GM12864 (cell line): ENCODE measurements at regions not wholly inside any gene's neighbourhood (a gene's known extent, or its start where the extent isn't known, plus 50 kb on each side); places are given as distances from the start of the nearest gene placed in this dataset.

Experiments used
- DNase-seq: peaks from one replicate; pipeline ENCODE4 v3.0.0-alpha.2; 2011; ENCODE audit warnings: low read depth
- H3K4me3 ChIP-seq: 2 replicates; pipeline ENCODE4 v1.5.1; 2011; ENCODE audit warnings: mild to moderate bottlenecking, low read depth, low read length, control low read depth
- TF ChIP-seq, protein P1 (sequence below): IDR thresholded peaks from 2 replicates; pipeline ENCODE4 v1.5.1; 2011; ENCODE audit warnings: low read depth, mild to moderate bottlenecking, moderate library complexity, low read length, control low read depth, inconsistent platforms; ENCODE audit errors: missing control alignments

DNA sequence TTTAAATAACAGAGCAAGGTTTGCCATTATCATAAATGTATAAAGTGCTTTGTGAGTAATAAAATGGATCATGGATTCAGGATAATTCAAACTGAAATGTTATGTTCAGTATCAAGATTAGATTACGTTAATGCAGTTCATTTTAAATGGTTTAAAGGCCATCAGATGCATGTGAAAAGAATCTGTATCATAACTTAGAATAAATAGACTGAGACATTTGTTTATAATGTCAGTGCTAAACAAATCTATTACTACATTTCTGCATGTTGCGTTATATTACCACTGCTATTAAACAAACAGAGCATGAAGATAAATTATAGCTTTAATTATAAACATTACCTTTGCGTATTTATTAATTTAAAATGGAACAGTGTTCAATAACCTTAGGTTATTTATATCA lies 160.2 kb downstream of the TOX3 start:
- TF ChIP-seq, protein P1, sequence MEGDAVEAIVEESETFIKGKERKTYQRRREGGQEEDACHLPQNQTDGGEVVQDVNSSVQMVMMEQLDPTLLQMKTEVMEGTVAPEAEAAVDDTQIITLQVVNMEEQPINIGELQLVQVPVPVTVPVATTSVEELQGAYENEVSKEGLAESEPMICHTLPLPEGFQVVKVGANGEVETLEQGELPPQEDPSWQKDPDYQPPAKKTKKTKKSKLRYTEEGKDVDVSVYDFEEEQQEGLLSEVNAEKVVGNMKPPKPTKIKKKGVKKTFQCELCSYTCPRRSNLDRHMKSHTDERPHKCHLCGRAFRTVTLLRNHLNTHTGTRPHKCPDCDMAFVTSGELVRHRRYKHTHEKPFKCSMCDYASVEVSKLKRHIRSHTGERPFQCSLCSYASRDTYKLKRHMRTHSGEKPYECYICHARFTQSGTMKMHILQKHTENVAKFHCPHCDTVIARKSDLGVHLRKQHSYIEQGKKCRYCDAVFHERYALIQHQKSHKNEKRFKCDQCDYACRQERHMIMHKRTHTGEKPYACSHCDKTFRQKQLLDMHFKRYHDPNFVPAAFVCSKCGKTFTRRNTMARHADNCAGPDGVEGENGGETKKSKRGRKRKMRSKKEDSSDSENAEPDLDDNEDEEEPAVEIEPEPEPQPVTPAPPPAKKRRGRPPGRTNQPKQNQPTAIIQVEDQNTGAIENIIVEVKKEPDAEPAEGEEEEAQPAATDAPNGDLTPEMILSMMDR: no peak
- DNase-seq: no peak
- H3K4me3 ChIP-seq: no peak overlapping the region

DNA sequence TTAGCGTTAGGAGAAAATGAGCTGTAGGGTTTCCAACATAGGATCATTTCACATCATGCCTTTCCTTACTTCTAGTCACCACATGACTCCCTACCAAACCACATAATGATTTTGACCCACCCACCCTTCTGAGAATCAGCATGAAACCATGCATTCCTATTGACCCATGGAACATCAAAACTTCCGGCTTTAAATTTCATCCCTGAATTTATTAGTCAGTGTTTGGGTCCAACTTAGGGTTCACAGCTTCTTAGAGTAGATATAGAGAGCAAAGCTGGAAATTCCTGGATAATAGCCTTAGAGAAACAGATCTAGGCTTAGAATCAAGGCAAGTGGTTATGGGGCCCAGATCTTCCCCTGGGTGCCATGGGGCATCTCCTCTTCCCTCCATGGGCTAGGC lies 162.6 kb downstream of the TOX3 start:
- DNase-seq: no peak
- TF ChIP-seq, protein P1: no peak

DNA sequence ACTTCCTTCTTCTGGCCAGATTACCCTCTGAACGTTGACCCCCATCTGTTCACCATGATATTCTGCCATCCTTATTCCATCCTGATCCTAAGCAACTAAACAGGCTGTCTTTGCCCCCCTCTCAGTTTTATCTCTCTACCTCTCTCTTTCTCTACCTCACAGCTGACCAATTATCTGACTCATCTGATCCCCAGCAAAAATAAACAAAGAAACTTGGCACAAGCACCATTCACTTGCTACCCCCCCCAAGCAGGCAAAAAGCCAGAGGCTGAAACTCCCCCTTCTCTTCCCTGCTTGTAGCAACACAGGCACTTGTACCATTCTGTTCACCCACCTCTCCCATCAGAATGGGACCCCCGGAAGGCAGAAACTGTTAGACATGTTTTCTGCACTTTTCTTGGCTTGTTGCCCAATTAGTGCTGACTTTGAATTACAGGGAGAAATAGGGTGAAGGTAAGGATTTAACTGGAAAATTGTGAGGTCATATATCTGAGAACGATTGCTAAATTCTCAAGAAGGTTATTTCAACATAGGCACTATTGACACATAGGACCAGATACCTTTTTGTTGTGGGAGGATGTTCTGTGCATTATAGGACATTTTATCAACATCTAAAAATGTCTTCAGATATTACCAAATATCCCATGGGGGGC lies 163.2 kb downstream of the TOX3 start:
- no peak overlapping the region for H3K4me3 ChIP-seq
- TF ChIP-seq, protein P1: no peak
- no peak for DNase-seq

More for the DNA sequence above, 162.6 kb downstream of the TOX3 start:
- H3K4me3 ChIP-seq: no peak overlapping the region

DNA sequence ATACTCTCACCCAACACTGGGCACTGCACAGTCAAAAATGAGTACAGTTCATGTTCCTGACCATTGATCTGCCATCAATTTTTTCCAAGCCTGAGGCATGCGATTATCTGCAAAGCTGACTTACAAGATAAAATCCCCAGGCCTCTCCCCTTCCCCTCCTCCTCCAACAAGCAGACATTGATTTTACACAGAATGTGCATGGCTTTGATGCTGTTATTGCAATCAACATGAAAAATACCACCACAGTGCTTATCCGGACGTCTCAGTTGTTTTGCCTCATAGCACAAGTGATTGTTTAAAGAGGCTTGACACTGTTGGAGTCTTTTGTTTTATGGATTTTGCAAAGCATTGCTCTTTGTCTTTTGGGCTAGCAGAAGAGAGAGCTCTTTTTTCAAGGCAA lies 163.8 kb downstream of the TOX3 start:
- no peak overlapping the region for H3K4me3 ChIP-seq
- no peak for DNase-seq
- TF ChIP-seq, protein P1: no peak

DNA sequence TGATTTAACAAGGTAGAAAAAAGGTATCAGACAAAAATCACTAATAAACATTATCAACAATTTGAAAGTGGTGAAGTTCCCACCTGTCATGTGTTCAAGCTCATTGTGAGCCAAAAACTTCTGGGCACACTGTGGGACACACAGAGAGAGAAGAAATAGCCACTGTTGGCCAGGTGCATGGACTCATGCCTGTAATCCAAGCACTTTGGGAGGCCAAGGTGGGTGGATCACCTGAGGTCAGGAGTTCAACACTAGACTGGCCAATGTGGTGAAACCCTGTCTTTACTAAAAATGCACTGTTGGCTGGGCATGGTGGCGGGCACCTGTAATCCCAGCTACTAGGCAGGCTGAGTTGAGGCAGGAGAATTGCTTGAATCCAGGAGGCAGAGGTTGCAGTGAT lies 167.4 kb downstream of the TOX3 start:
- DNase-seq: no peak

DNA sequence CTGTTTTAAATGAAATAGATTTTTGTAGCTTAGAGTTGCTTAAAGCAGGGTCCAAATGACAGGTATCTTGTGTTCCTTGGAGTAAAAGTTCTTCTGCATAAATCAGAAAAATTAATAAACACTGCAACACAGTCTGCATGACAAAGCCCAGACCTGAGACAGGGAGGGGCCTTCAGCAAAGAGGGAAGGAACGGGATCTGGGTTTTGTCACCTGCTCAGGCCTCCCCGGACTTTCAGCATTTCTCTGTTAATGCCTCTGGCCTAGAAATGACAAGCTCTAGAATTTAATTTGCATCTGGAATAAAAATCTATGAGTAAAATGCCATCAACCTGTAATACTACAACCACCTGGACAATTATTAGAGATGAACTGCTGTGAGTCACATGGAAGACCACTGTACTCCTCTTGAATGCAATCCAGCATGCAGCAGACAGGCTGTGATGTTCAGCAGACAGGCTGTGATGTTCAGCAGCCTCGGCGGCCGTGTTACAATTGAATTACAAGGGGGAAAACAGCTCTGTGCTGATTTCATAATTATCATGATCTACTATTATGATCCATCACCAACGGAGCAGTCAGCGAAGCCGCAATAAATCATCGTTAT lies 170.2 kb downstream of the TOX3 start:
- DNase-seq: no peak
- TF ChIP-seq, protein P1: no peak
- no peak overlapping the region for H3K4me3 ChIP-seq

More for the DNA sequence above, 167.4 kb downstream of the TOX3 start:
- TF ChIP-seq, protein P1: no peak
- H3K4me3 ChIP-seq: no peak overlapping the region

DNA sequence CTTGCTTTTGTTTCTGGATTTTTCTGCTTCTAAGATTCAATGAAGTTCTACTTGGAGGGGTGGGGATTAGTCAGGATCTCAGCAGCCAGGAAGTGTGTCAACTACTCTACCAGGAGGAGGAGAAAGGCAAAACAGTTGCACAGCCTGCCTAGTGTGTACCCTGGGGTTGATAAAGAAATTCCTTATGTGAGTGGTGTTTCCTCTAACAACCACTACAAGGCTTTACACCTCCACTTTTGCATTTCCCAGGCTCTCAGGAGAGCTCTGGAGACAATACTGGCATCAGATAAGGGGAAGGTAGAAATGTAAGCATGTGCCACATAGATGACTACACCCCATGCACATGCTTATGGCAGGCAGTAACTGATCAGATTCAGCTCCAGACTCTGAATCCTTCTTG lies 174.6 kb downstream of the TOX3 start:
- H3K4me3 ChIP-seq: no peak overlapping the region
- DNase-seq: no peak
- TF ChIP-seq, protein P1: no peak
